ENCODE measurements at regions not wholly inside any gene's neighbourhood (a gene's known extent, or its start where the extent isn't known, plus 50 kb on each side); places are given as distances from the start of the nearest gene placed in this dataset.

GRCh38 chr11:32039149-32039548, 51.7 kb upstream of the RCN1 start:
- H3K9me3 ChIP-seq (ENCODE audit: insufficient read depth, low read length) = no peaks in the 10 kb centered on the region
- peaks cover 7% of the 10 kb centered on the region for H3K4me1 ChIP-seq (ENCODE audit: low read length)
- TF ChIP-seq EZH2phosphoT487 (IDR thresholded peaks at IDR 0.05; ENCODE audit: low read depth) (no peak), CTCF (IDR thresholded peaks at IDR 0.05; ENCODE audit: low read depth, low read length) (no peak)
- H4K20me1 ChIP-seq (ENCODE audit: insufficient read depth, low read length) = no peaks in the 10 kb centered on the region
- no peaks in the 10 kb centered on the region for H3K36me3 ChIP-seq (replicated peaks; ENCODE audit: low read depth, low read length)
- peaks cover 8% of the 10 kb centered on the region; the same call in 1 of the 2 replicates for H3K27me3 ChIP-seq (ENCODE audit: low read depth, low read length)
- H2AFZ ChIP-seq (ENCODE audit: low read depth, low read length) = no peak overlapping the region
- no peaks in the 10 kb centered on the region for H3K79me2 ChIP-seq (ENCODE audit: low read length)
- H3K4me2 ChIP-seq (ENCODE audit: low read length) = no peak overlapping the region; the same call in 1 of the 2 replicates
- H3K27ac ChIP-seq (ENCODE audit: low read length) = no peak overlapping the region
- H3K9ac ChIP-seq (ENCODE audit: low read length) = no peak overlapping the region
- no peak overlapping the region for H3K4me3 ChIP-seq (ENCODE audit: low read length)

GRCh38 chr11:32034680-32035079, 56.2 kb upstream of the RCN1 start:
- TF ChIP-seq CTCF (IDR thresholded peaks at IDR 0.05; ENCODE audit: low read depth, low read length) = no peak
- TF ChIP-seq EZH2phosphoT487 (IDR thresholded peaks at IDR 0.05; ENCODE audit: low read depth) = no peak
- H3K79me2 ChIP-seq (ENCODE audit: low read length) = no peaks in the 10 kb centered on the region
- peaks cover 3% of the 10 kb centered on the region; the same call in 1 of the 2 replicates for H3K27me3 ChIP-seq (ENCODE audit: low read depth, low read length)
- H3K36me3 ChIP-seq (replicated peaks; ENCODE audit: low read depth, low read length) = no peaks in the 10 kb centered on the region
- no peak overlapping the region for H3K4me2 ChIP-seq (ENCODE audit: low read length)
- peaks cover 28% of the 10 kb centered on the region for H3K4me1 ChIP-seq (ENCODE audit: low read length)
- H3K4me3 ChIP-seq (ENCODE audit: low read length) = no peak overlapping the region
- H2AFZ ChIP-seq (ENCODE audit: low read depth, low read length) = no peak overlapping the region
- no peak overlapping the region for H3K9ac ChIP-seq (ENCODE audit: low read length)
- no peaks in the 10 kb centered on the region for H4K20me1 ChIP-seq (ENCODE audit: insufficient read depth, low read length)
- H3K27ac ChIP-seq (ENCODE audit: low read length) = no peak overlapping the region
- no peaks in the 10 kb centered on the region for H3K9me3 ChIP-seq (ENCODE audit: insufficient read depth, low read length)

- Histone ChIP-seq H3K27ac (ENCODE audit: low read length) (no peak overlapping the region), H3K27me3 (ENCODE audit: low read depth, low read length) (peaks cover 3% of the 10 kb centered on the region; the same call in 1 of the 2 replicates), H3K4me1 (ENCODE audit: low read length) (peaks cover 24% of the 10 kb centered on the region), H3K4me3 (ENCODE audit: low read length) (no peak overlapping the region), H3K9ac (ENCODE audit: low read length) (no peak overlapping the region), H3K9me3 (ENCODE audit: insufficient read depth, low read length) (no peaks in the 10 kb centered on the region), H3K4me2 (ENCODE audit: low read length) (no peak overlapping the region), H4K20me1 (ENCODE audit: insufficient read depth, low read length) (no peaks in the 10 kb centered on the region), H3K79me2 (ENCODE audit: low read length) (no peaks in the 10 kb centered on the region), H3K36me3 (replicated peaks; ENCODE audit: low read depth, low read length) (no peaks in the 10 kb centered on the region), H2AFZ (ENCODE audit: low read depth, low read length) (no peak overlapping the region)
- TF ChIP-seq EZH2phosphoT487 (IDR thresholded peaks at IDR 0.05; ENCODE audit: low read depth) (no peak), CTCF (IDR thresholded peaks at IDR 0.05; ENCODE audit: low read depth, low read length) (no peak)
Observed at GRCh38 chr11:32034149-32034548, 56.7 kb upstream of the RCN1 start.

- H3K27ac ChIP-seq (ENCODE audit: low read length) = peak overlapping the region; percentile 59
- peaks cover 23% of the 10 kb centered on the region for H3K4me1 ChIP-seq (ENCODE audit: low read length)
- H3K79me2 ChIP-seq (ENCODE audit: low read length) = no peaks in the 10 kb centered on the region
- no peaks in the 10 kb centered on the region for H3K9me3 ChIP-seq (ENCODE audit: insufficient read depth, low read length)
- H4K20me1 ChIP-seq (ENCODE audit: insufficient read depth, low read length) = no peaks in the 10 kb centered on the region
- no peak overlapping the region for H2AFZ ChIP-seq (ENCODE audit: low read depth, low read length)
- H3K4me2 ChIP-seq (ENCODE audit: low read length) = peak overlapping the region; percentile 91
- no peaks in the 10 kb centered on the region for H3K36me3 ChIP-seq (replicated peaks; ENCODE audit: low read depth, low read length)
- 0 out of 2 replicates have a peak overlapping the region, but pooled peaks have one; percentile 67 for H3K4me3 ChIP-seq (ENCODE audit: low read length)
- H3K9ac ChIP-seq (ENCODE audit: low read length) = no peak overlapping the region
- peaks cover 3% of the 10 kb centered on the region; the same call in 1 of the 2 replicates for H3K27me3 ChIP-seq (ENCODE audit: low read depth, low read length)
- TF ChIP-seq CTCF (IDR thresholded peaks at IDR 0.05; ENCODE audit: low read depth, low read length) = no peak
- TF ChIP-seq EZH2phosphoT487 (IDR thresholded peaks at IDR 0.05; ENCODE audit: low read depth) = no peak
Observed at GRCh38 chr11:32033491-32033890, 57.4 kb upstream of the RCN1 start.
